ENCODE measurements at regions not wholly inside any gene's neighbourhood (a gene's known extent, or its start where the extent isn't known, plus 50 kb on each side); places are given as distances from the start of the nearest gene placed in this dataset.

GRCh38 chr2:183409662-183410061 is 285.4 kb downstream of the NUP35 start:
- TF ChIP-seq POLR2AphosphoS5 (IDR thresholded peaks at IDR 0.05; ENCODE audit: low read depth): no peak
- TF ChIP-seq, protein P1, sequence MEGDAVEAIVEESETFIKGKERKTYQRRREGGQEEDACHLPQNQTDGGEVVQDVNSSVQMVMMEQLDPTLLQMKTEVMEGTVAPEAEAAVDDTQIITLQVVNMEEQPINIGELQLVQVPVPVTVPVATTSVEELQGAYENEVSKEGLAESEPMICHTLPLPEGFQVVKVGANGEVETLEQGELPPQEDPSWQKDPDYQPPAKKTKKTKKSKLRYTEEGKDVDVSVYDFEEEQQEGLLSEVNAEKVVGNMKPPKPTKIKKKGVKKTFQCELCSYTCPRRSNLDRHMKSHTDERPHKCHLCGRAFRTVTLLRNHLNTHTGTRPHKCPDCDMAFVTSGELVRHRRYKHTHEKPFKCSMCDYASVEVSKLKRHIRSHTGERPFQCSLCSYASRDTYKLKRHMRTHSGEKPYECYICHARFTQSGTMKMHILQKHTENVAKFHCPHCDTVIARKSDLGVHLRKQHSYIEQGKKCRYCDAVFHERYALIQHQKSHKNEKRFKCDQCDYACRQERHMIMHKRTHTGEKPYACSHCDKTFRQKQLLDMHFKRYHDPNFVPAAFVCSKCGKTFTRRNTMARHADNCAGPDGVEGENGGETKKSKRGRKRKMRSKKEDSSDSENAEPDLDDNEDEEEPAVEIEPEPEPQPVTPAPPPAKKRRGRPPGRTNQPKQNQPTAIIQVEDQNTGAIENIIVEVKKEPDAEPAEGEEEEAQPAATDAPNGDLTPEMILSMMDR (conservative IDR thresholded peaks at IDR 0.05; ENCODE audit: low read depth in 2 of 2): no peak

Data from GM23338 (cell line).